MM.1S (cell line): ENCODE measurements at regions not wholly inside any gene's neighbourhood (a gene's known extent, or its start where the extent isn't known, plus 50 kb on each side); places are given as distances from the start of the nearest gene placed in this dataset.
"Not testable (repeated sequence)": the region's sequence is repeated elsewhere in the genome, so short reads cannot be mapped to it uniquely, and the experiment has no call there.

Source experiments
- EZH2phosphoT487 ChIP-seq: fragments of 300-600 bp; sonication (generic); IDR thresholded peaks from 2 replicates; pipeline ENCODE4 v1.6.1; 2018; ENCODE audit warnings: antibody characterized with exemption, low read length
- TF ChIP-seq, protein P1 (sequence below): fragments of 300-600 bp; sonication (generic); IDR thresholded peaks from 2 replicates; pipeline ENCODE4 v1.5.1; 2016; ENCODE audit warnings: antibody characterized with exemption, low read length, mixed read lengths

DNA sequence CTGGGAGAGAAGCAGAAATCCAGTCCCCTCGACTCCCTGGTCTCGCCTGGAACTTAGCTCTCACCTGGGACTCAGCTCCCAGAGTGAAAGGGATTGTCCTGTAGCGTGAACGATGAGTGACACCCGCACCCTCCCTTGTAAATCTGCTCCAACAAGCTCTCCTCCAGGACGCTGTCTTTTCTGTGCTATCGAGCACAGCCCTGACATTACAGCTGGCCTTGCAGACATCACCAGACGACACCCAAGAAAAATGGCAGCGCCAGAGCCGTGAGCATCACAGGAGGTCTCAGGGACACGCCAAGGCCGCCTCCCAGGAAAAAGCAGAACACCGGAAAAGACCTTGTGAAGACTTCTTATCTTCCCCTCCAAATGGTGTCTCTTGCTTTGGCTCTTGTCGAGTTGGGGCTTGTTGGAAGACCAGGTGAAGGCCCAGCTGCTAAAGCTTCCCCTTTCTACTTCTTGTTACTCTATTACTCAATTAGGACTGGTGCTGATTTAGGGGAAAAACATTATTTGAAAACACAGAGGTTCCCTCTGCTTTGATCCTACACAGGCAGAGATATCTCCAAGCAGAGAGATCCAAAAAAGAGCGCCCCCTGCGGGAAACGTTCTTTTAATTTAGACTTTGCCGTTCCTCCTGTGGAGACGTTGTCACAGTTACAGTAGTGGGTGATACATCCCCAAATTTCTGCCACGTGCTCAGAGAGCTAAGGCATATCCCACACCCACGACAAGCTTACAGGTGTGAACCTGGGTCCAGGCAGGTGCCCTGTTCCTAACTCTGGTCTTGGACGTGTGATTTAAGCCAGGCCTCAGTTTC, 127.2 kb downstream of the ATP6V0E2 start:
- TF ChIP-seq, protein P1, sequence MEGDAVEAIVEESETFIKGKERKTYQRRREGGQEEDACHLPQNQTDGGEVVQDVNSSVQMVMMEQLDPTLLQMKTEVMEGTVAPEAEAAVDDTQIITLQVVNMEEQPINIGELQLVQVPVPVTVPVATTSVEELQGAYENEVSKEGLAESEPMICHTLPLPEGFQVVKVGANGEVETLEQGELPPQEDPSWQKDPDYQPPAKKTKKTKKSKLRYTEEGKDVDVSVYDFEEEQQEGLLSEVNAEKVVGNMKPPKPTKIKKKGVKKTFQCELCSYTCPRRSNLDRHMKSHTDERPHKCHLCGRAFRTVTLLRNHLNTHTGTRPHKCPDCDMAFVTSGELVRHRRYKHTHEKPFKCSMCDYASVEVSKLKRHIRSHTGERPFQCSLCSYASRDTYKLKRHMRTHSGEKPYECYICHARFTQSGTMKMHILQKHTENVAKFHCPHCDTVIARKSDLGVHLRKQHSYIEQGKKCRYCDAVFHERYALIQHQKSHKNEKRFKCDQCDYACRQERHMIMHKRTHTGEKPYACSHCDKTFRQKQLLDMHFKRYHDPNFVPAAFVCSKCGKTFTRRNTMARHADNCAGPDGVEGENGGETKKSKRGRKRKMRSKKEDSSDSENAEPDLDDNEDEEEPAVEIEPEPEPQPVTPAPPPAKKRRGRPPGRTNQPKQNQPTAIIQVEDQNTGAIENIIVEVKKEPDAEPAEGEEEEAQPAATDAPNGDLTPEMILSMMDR, result not testable (repeated sequence)
- not testable (repeated sequence) for TF ChIP-seq EZH2phosphoT487
